GM12891 (cell line): ENCODE measurements at regions not wholly inside any gene's neighbourhood (a gene's known extent, or its start where the extent isn't known, plus 50 kb on each side); places are given as distances from the start of the nearest gene placed in this dataset.

Source experiments
- PAX5 ChIP-seq: IDR thresholded peaks from 2 replicates; pipeline ENCODE4 v1.6.1; 2011; ENCODE audit warnings: low read length, moderate library complexity, mild to moderate bottlenecking; ENCODE audit not compliant: insufficient read depth, severe bottlenecking
- POLR2A ChIP-seq: IDR thresholded peaks from 2 replicates; pipeline ENCODE4 v1.6.1; 2011; ENCODE audit warnings: low read depth, low read length, control low read depth
- POLR2AphosphoS5 ChIP-seq: IDR thresholded peaks from 2 replicates; pipeline ENCODE4 v1.6.1; 2011; ENCODE audit warnings: low read depth, low read length, control low read depth
- SPI1 ChIP-seq: IDR thresholded peaks from 2 replicates; pipeline ENCODE4 v1.6.1; 2011; ENCODE audit warnings: low read depth, low read length, control low read depth
- TAF1 ChIP-seq: IDR thresholded peaks from 2 replicates; pipeline ENCODE4 v1.6.1; 2011; ENCODE audit warnings: low read depth, low read length, control low read depth

GRCh38 chr22:26853495-26853894 lies 196.1 kb downstream of the MIAT start:
- TF ChIP-seq POLR2AphosphoS5 (no peak), POLR2A (no peak), TAF1 (no peak), PAX5 (no peak), SPI1 (no peak)
